WTC11 (cell line): ENCODE measurements at regions not wholly inside any gene's neighbourhood (a gene's known extent, or its start where the extent isn't known, plus 50 kb on each side); places are given as distances from the start of the nearest gene placed in this dataset.

Source experiments
- ATAC-seq: fragments of 200-7000 bp; cut with Tn5 transposase; 2 replicates; pipeline ENCODE4 v1.10.0; 2021; ENCODE audit warnings: mild to moderate bottlenecking, moderate library complexity
- CTCF ChIA-PET: fragments of 300-600 bp; sonication (Branson Sonifier 250); formaldehyde crosslinking; loops from one replicate; lab custom pipeline; 2021; ENCODE audit warnings: antibody characterized with exemption; lab: Charles Lee
- POLR2A ChIA-PET: fragments of 350-600 bp; sonication (Branson Sonifier 250); formaldehyde crosslinking; loops from one replicate; lab custom pipeline; 2021; ENCODE audit warnings: antibody characterized with exemption; lab: Charles Lee
- DNase-seq: peaks from one replicate; pipeline ENCODE4 v3.0.0; 2021; ENCODE audit warnings: low spot score
- H3K27ac Mint-ChIP-seq: 2 replicates; pipeline ENCODE4 v1.8.0; 2021; ENCODE audit warnings: mixed read lengths
- H3K27me3 Mint-ChIP-seq: 2 replicates; pipeline ENCODE4 v1.8.0; 2021; ENCODE audit warnings: low read depth, mild to moderate bottlenecking, moderate library complexity, mixed read lengths
- H3K36me3 Mint-ChIP-seq: 2 replicates; pipeline ENCODE4 v1.8.0; 2021; ENCODE audit warnings: mixed read lengths
- H3K4me1 Mint-ChIP-seq: 2 replicates; pipeline ENCODE4 v1.8.0; 2022; ENCODE audit warnings: mixed read lengths
- H3K4me3 Mint-ChIP-seq: 2 replicates; pipeline ENCODE4 v1.8.0; 2021; ENCODE audit warnings: mild to moderate bottlenecking, moderate library complexity, mixed read lengths
- H3K9me3 Mint-ChIP-seq: 2 replicates; pipeline ENCODE4 v1.8.0; 2021; ENCODE audit warnings: mixed read lengths
- ATF1 ChIP-seq: sonication (generic); formaldehyde crosslinking; IDR thresholded peaks from 2 replicates; pipeline ENCODE4 v1.8.1; 2023; ENCODE audit warnings: mild to moderate bottlenecking, moderate library complexity, missing genetic modification reagents
- CTCF ChIP-seq: fragments of 200-600 bp; IDR thresholded peaks from 2 replicates; pipeline ENCODE4 v1.8.0; 2022; ENCODE audit warnings: antibody characterized with exemption
- E2F5 ChIP-seq: sonication (generic); formaldehyde crosslinking; IDR thresholded peaks from 2 replicates; pipeline ENCODE4 v1.8.1; 2022; ENCODE audit warnings: mild to moderate bottlenecking, moderate library complexity, missing genetic modification reagents
- ELF4 ChIP-seq: sonication (generic); formaldehyde crosslinking; IDR thresholded peaks from 2 replicates; pipeline ENCODE4 v1.8.1; 2022; ENCODE audit warnings: low read depth, mild to moderate bottlenecking, moderate library complexity, missing genetic modification reagents
- ESRRA ChIP-seq: sonication (generic); formaldehyde crosslinking; IDR thresholded peaks from 2 replicates; pipeline ENCODE4 v1.8.1; 2022; ENCODE audit warnings: mild to moderate bottlenecking, missing genetic modification reagents, borderline replicate concordance
- FOXJ3 ChIP-seq: sonication (generic); formaldehyde crosslinking; IDR thresholded peaks from 2 replicates; pipeline ENCODE4 v1.9.0; 2021; ENCODE audit warnings: missing genetic modification reagents, mild to moderate bottlenecking, borderline replicate concordance
- IRF2 ChIP-seq: sonication (generic); formaldehyde crosslinking; IDR thresholded peaks from 2 replicates; pipeline ENCODE4 v1.8.0; 2022; ENCODE audit warnings: low read depth, missing genetic modification reagents, borderline replicate concordance
- JAZF1 ChIP-seq: fragments of 250-450 bp; sonication (Bioruptor Pico); IDR thresholded peaks from 2 replicates; pipeline ENCODE4 v1.9.0; 2021; ENCODE audit warnings: moderate library complexity, mild to moderate bottlenecking, inconsistent platforms
- MXD4 ChIP-seq: fragments of 250-450 bp; sonication (Bioruptor Pico); IDR thresholded peaks from 2 replicates; pipeline ENCODE4 v1.8.0; 2021; ENCODE audit warnings: mild to moderate bottlenecking, moderate library complexity, borderline replicate concordance
- SMAD3 ChIP-seq: sonication (generic); formaldehyde crosslinking; IDR thresholded peaks from 2 replicates; pipeline ENCODE4 v1.8.0; 2022; ENCODE audit warnings: missing genetic modification reagents, mild to moderate bottlenecking, borderline replicate concordance
- TEAD1 ChIP-seq: sonication (generic); formaldehyde crosslinking; IDR thresholded peaks from 2 replicates; pipeline ENCODE4 v1.8.0; 2022; ENCODE audit warnings: mild to moderate bottlenecking, missing genetic modification reagents
- USF2 ChIP-seq: sonication (generic); formaldehyde crosslinking; IDR thresholded peaks from 2 replicates; pipeline ENCODE4 v1.8.1; 2023; ENCODE audit warnings: mild to moderate bottlenecking, missing genetic modification reagents, moderate library complexity
- ZBTB21 ChIP-seq: sonication (generic); formaldehyde crosslinking; IDR thresholded peaks from 2 replicates; pipeline ENCODE4 v1.8.1; 2023; ENCODE audit warnings: mild to moderate bottlenecking, missing genetic modification reagents, borderline replicate concordance
- ZNF121 ChIP-seq: sonication (generic); formaldehyde crosslinking; IDR thresholded peaks from 2 replicates; pipeline ENCODE4 v1.8.0; 2023; ENCODE audit warnings: missing genetic modification reagents
- ZNF138 ChIP-seq: sonication (generic); formaldehyde crosslinking; conservative IDR thresholded peaks from 2 replicates; pipeline ENCODE4 v1.8.1; 2022; ENCODE audit warnings: mild to moderate bottlenecking, moderate library complexity, missing genetic modification reagents
- ZNF219 ChIP-seq: sonication (generic); formaldehyde crosslinking; IDR thresholded peaks from 2 replicates; pipeline ENCODE4 v1.8.0; 2023; ENCODE audit warnings: missing genetic modification reagents, mild to moderate bottlenecking, borderline replicate concordance
- ZNF317 ChIP-seq: sonication (generic); formaldehyde crosslinking; IDR thresholded peaks from 2 replicates; pipeline ENCODE4 v1.8.1; 2023; ENCODE audit warnings: low read depth, mild to moderate bottlenecking, moderate library complexity, missing genetic modification reagents, borderline replicate concordance
- ZNF396 ChIP-seq: fragments of 250-450 bp; sonication (Bioruptor Pico); IDR thresholded peaks from 2 replicates; pipeline ENCODE4 v1.8.0; 2021; ENCODE audit warnings: mild to moderate bottlenecking, moderate library complexity, borderline replicate concordance
- ZNF416 ChIP-seq: fragments of 250-450 bp; sonication (Bioruptor Pico); IDR thresholded peaks from 2 replicates; pipeline ENCODE4 v1.9.0; 2021; ENCODE audit warnings: mild to moderate bottlenecking, inconsistent platforms
- ZNF671 ChIP-seq: fragments of 250-450 bp; sonication (Bioruptor Pico); IDR thresholded peaks from 2 replicates; pipeline ENCODE4 v1.8.0; 2021; ENCODE audit warnings: mild to moderate bottlenecking
- TF ChIP-seq, protein P1 (sequence below): sonication (generic); formaldehyde crosslinking; IDR thresholded peaks from 2 replicates; pipeline ENCODE4 v1.8.1; 2022; ENCODE audit warnings: low read depth, missing genetic modification reagents, borderline replicate concordance
- TF ChIP-seq, protein P2 (sequence below): fragments of 250-450 bp; sonication (Bioruptor Pico); IDR thresholded peaks from 2 replicates; pipeline ENCODE4 v1.8.0; 2021; ENCODE audit warnings: mild to moderate bottlenecking
- TF ChIP-seq, protein P3 (sequence below): sonication (generic); formaldehyde crosslinking; IDR thresholded peaks from 2 replicates; pipeline ENCODE4 v1.8.0; 2022; ENCODE audit warnings: mild to moderate bottlenecking, missing genetic modification reagents
- TF ChIP-seq, protein P4 (sequence below): fragments of 250-450 bp; sonication (Bioruptor Pico); conservative IDR thresholded peaks from 2 replicates; pipeline ENCODE4 v1.9.0; 2021; ENCODE audit warnings: mild to moderate bottlenecking

GRCh38 chr4:14659286-14659685 is 343.0 kb upstream of the CPEB2 start:
- no peak for DNase-seq
- TF ChIP-seq, protein P1, sequence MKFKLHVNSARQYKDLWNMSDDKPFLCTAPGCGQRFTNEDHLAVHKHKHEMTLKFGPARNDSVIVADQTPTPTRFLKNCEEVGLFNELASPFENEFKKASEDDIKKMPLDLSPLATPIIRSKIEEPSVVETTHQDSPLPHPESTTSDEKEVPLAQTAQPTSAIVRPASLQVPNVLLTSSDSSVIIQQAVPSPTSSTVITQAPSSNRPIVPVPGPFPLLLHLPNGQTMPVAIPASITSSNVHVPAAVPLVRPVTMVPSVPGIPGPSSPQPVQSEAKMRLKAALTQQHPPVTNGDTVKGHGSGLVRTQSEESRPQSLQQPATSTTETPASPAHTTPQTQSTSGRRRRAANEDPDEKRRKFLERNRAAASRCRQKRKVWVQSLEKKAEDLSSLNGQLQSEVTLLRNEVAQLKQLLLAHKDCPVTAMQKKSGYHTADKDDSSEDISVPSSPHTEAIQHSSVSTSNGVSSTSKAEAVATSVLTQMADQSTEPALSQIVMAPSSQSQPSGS (CRISPR knock-in tag) = no peak
- TF ChIP-seq USF2 (CRISPR knock-in tag) = no peak
- no peak for TF ChIP-seq FOXJ3 (CRISPR knock-in tag)
- TF ChIP-seq IRF2 = no peak
- TF ChIP-seq ATF1 (CRISPR knock-in tag) = no peak
- no peak for TF ChIP-seq CTCF
- no peak for TF ChIP-seq ZBTB21 (CRISPR knock-in tag)
- TF ChIP-seq ZNF219 (CRISPR knock-in tag) = no peak
- no peak for TF ChIP-seq MXD4
- TF ChIP-seq ZNF416 (CRISPR knock-in tag) = no peak
- TF ChIP-seq, protein P2, sequence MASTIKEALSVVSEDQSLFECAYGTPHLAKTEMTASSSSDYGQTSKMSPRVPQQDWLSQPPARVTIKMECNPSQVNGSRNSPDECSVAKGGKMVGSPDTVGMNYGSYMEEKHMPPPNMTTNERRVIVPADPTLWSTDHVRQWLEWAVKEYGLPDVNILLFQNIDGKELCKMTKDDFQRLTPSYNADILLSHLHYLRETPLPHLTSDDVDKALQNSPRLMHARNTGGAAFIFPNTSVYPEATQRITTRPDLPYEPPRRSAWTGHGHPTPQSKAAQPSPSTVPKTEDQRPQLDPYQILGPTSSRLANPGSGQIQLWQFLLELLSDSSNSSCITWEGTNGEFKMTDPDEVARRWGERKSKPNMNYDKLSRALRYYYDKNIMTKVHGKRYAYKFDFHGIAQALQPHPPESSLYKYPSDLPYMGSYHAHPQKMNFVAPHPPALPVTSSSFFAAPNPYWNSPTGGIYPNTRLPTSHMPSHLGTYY (CRISPR knock-in tag) = no peak
- TF ChIP-seq E2F5 (CRISPR knock-in tag) = no peak
- no peak for TF ChIP-seq ESRRA
- TF ChIP-seq ZNF121 (CRISPR knock-in tag) = no peak
- no peak for TF ChIP-seq ZNF317 (CRISPR knock-in tag)
- no peak for TF ChIP-seq JAZF1 (CRISPR knock-in tag)
- TF ChIP-seq, protein P3, sequence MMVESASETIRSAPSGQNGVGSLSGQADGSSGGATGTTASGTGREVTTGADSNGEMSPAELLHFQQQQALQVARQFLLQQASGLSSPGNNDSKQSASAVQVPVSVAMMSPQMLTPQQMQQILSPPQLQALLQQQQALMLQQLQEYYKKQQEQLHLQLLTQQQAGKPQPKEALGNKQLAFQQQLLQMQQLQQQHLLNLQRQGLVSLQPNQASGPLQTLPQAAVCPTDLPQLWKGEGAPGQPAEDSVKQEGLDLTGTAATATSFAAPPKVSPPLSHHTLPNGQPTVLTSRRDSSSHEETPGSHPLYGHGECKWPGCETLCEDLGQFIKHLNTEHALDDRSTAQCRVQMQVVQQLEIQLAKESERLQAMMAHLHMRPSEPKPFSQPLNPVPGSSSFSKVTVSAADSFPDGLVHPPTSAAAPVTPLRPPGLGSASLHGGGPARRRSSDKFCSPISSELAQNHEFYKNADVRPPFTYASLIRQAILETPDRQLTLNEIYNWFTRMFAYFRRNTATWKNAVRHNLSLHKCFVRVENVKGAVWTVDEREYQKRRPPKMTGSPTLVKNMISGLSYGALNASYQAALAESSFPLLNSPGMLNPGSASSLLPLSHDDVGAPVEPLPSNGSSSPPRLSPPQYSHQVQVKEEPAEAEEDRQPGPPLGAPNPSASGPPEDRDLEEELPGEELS = no peak
- TF ChIP-seq, all 79 proteins: peak for 0
- no peak for ATAC-seq
- ChIA-PET POLR2A (no interaction called here), CTCF (no interaction called here)
- Mint-ChIP-seq H3K4me3 (no peak overlapping the region), H3K27me3 (no peaks in the 10 kb centered on the region; the same call in 1 of the 2 replicates), H3K36me3 (no peaks in the 10 kb centered on the region), H3K4me1 (no peaks in the 10 kb centered on the region), H3K9me3 (peaks cover 14% of the 10 kb centered on the region), H3K27ac (no peak overlapping the region)

DNA sequence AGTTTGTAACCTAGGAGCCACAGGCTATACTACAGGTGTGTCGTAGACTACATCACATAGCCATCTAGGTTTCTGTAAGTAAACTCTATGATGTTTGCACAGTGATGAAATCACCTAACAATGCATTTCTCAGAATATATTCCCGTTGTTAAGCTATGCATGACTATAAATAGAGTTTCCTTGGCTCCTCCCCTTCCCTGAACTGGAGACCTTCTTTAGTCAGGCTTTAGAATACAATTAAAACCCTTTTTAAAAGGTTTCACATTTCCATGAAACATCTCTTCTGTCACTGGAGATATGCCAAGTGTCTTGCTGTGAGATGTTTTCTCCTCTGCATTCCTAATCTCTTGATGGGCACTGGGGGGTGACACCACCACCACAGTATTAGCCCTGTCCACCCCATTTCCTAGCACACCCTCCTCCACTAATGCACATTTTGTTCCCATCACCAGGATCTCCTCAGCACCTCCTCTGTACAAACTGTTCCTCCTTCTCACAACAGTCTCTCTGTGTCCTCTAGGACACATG is 334.6 kb upstream of the CPEB2 start:
- Mint-ChIP-seq H3K27me3 (no peaks in the 10 kb centered on the region; the same call in 1 of the 2 replicates), H3K27ac (no peak overlapping the region), H3K36me3 (peaks cover 15% of the 10 kb centered on the region), H3K4me3 (no peak overlapping the region), H3K9me3 (peaks cover 16% of the 10 kb centered on the region), H3K4me1 (peaks cover 10% of the 10 kb centered on the region)
- DNase-seq (no peak), ATAC-seq (no peak)
- ChIA-PET CTCF (no interaction called here), POLR2A (no interaction called here)
- no peak for TF ChIP-seq TEAD1 (CRISPR knock-in tag)
- no peak for TF ChIP-seq ELF4
- TF ChIP-seq, protein P4, sequence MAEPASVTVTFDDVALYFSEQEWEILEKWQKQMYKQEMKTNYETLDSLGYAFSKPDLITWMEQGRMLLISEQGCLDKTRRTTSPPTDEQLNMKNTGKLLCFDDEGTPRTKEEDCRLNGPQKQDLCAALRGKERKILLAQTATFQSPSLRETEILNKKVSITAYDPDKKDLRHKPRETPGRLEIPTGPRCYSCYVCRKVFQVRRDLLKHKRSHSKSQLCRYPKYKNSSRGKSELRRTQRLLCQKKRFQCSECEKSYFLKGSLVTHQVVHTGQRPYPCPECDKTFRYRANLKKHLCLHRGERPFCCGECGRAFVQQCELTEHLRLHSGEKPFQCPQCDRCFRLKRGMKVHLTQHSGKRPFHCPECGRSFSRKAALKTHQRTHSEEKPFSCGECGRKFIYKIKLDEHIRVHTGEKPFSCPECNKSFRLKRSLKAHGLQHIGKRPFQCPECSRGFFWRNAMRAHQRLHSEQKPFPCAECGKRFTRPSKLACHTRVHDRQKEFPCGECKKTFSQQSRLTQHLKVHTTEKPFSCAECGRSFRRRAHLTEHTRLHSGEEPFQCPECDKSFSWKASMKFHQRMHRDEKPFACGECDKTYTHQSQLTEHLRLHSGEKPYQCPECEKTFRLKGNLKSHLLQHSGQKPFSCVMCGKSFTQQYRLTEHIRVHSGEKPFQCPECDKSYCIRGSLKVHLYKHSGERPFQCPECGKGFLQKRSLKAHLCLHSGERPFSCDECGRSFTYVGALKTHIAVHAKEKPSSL (CRISPR knock-in tag) = no peak
- TF ChIP-seq ZNF138 = no peak
- no peak for TF ChIP-seq ZNF671
- no peak for TF ChIP-seq SMAD3 (CRISPR knock-in tag)
- no peak for TF ChIP-seq ZNF396 (CRISPR knock-in tag)
